Liver (tissue), 8 donors: ENCODE measurements at regions not wholly inside any gene's neighbourhood (a gene's known extent, or its start where the extent isn't known, plus 50 kb on each side); places are given as distances from the start of the nearest gene placed in this dataset.

ENCODE experiments used
- DNase-seq: peaks from one replicate; pipeline ENCODE4 v3.0.0-alpha.2; 2017; ENCODE audit warnings: low spot score
- H3K27ac ChIP-seq, 2 donors: one replicate each; pipeline ENCODE4 v1.7.0; 2013; ENCODE audit warnings: inconsistent platforms in 2 of 2, low read length in 2 of 2, control low read depth in 1 of 2, low read depth in 1 of 2, mild to moderate bottlenecking in 1 of 2
- H3K27me3 ChIP-seq, 4 donors: one replicate each; pipeline versions ENCODE4 v1.6.1 to v1.7.0; 2013; ENCODE audit warnings: low read length in 3 of 4, inconsistent platforms in 1 of 4, mild to moderate bottlenecking in 1 of 4, moderate library complexity in 1 of 4; ENCODE audit not compliant: control insufficient read depth in 4 of 4, insufficient read depth in 4 of 4
- H3K36me3 ChIP-seq, 4 donors: one replicate each; pipeline versions ENCODE4 v1.6.1 to v1.7.0; 2013; ENCODE audit warnings: low read length in 3 of 4, mild to moderate bottlenecking in 3 of 4, low read depth in 1 of 4, moderate library complexity in 1 of 4; ENCODE audit not compliant: control insufficient read depth in 4 of 4, insufficient read depth in 3 of 4
- H3K4me1 ChIP-seq, 4 donors: one replicate each; pipeline versions ENCODE4 v1.6.1 to v1.7.0; 2013; ENCODE audit warnings: low read length in 3 of 4, mild to moderate bottlenecking in 3 of 4, moderate library complexity in 1 of 4; ENCODE audit not compliant: control insufficient read depth in 4 of 4, insufficient read depth in 4 of 4
- H3K4me3 ChIP-seq, 3 donors: one replicate each; pipeline versions ENCODE4 v1.6.1 to v1.7.0; 2013; ENCODE audit warnings: low read length in 3 of 3, control low read depth in 1 of 3, low read depth in 1 of 3, mild to moderate bottlenecking in 1 of 3
- H3K9ac ChIP-seq, 2 donors: one replicate each; pipeline ENCODE4 v1.7.0; 2013; ENCODE audit warnings: low read length in 2 of 2, mild to moderate bottlenecking in 2 of 2, moderate library complexity in 2 of 2, control low read depth in 1 of 2, low read depth in 1 of 2
- H3K9me3 ChIP-seq, 4 donors: one replicate each; pipeline versions ENCODE4 v1.6.1 to v1.7.0; 2013; ENCODE audit warnings: low read length in 3 of 4; ENCODE audit not compliant: control insufficient read depth in 4 of 4
- EGR1 ChIP-seq, 2 donors: IDR thresholded peaks; 2 replicates each; pipeline ENCODE4 v1.6.1; 2016 to 2018; ENCODE audit warnings: antibody characterized with exemption in 2 of 2, low read depth in 2 of 2
- FOXA1 ChIP-seq: IDR thresholded peaks from 2 replicates; pipeline ENCODE4 v1.6.1; 2016; ENCODE audit warnings: antibody characterized with exemption
- FOXA2 ChIP-seq: IDR thresholded peaks from 2 replicates; pipeline ENCODE4 v1.6.1; 2016; ENCODE audit warnings: antibody characterized with exemption
- GABPA ChIP-seq, 2 donors: IDR thresholded peaks in 1 of 2; conservative IDR thresholded peaks in 1 of 2; 2 replicates each; pipeline ENCODE4 v1.6.1; 2016; ENCODE audit warnings: antibody characterized with exemption in 2 of 2, mild to moderate bottlenecking in 1 of 2, moderate library complexity in 1 of 2
- HNF4G ChIP-seq: IDR thresholded peaks from 2 replicates; pipeline ENCODE4 v1.6.1; 2016; ENCODE audit warnings: antibody characterized with exemption
- JUND ChIP-seq, 2 donors: IDR thresholded peaks; 2 replicates each; pipeline ENCODE4 v1.6.1; 2016; ENCODE audit warnings: antibody characterized with exemption in 2 of 2
- MAX ChIP-seq: IDR thresholded peaks from 2 replicates; pipeline ENCODE4 v1.6.1; 2016; ENCODE audit warnings: antibody characterized with exemption
- REST ChIP-seq: IDR thresholded peaks from 2 replicates; pipeline ENCODE4 v1.6.1; 2016; ENCODE audit warnings: antibody characterized with exemption, mild to moderate bottlenecking
- RXRA ChIP-seq, 2 donors: IDR thresholded peaks; 2 replicates each; pipeline ENCODE4 v1.6.1; 2017 to 2018; ENCODE audit warnings: antibody characterized with exemption in 2 of 2, mild to moderate bottlenecking in 1 of 2
- ZBTB33 ChIP-seq: IDR thresholded peaks from 2 replicates; pipeline ENCODE4 v1.6.1; 2016; ENCODE audit warnings: antibody characterized with exemption
- WGBS: extraction: QIAGEN DNeasy Blood & Tissue Kit; methylation state at CpG from one replicate; pipeline ENCODE4 v1.1.7; 2013; 5-methylcytosine and 5-hydroxymethylcytosine counted together
- TF ChIP-seq, protein P1 (sequence below): IDR thresholded peaks from 2 replicates; pipeline ENCODE4 v1.6.1; 2016; ENCODE audit warnings: antibody characterized with exemption
- TF ChIP-seq, protein P2 (sequence below): fragments of 150-350 bp; IDR thresholded peaks from 2 replicates; pipeline ENCODE4 v1.5.1; 2017; ENCODE audit warnings: improper control_type of control experiment, low read depth, low read length; ENCODE audit not compliant: missing input control
- donor health status: healthy.
- donor health status: healthy.
- donor health status: healthy.
- donor health status: healthy.
- donor health status: healthy.

- Histone ChIP-seq H3K36me3 (no peaks in the 10 kb centered on the region), H3K4me3 (no peak overlapping the region), H3K9ac (no peak overlapping the region), H3K4me1 (no peaks in the 10 kb centered on the region), H3K27me3 (no peaks in the 10 kb centered on the region), H3K27ac (no peak overlapping the region), H3K9me3 (no peaks in the 10 kb centered on the region)
- DNase-seq, result no peak
- 96% methylated on average over 6 of the region's 6 CpGs for WGBS
- TF ChIP-seq ZBTB33 (no peak), EGR1 (IDR thresholded peaks at IDR 0.05; ENCODE audit: low read depth in 2 of 2) (no peak), RXRA (IDR thresholded peaks at IDR 0.05) (no peak), FOXA1 (no peak)
- TF ChIP-seq, protein P1, sequence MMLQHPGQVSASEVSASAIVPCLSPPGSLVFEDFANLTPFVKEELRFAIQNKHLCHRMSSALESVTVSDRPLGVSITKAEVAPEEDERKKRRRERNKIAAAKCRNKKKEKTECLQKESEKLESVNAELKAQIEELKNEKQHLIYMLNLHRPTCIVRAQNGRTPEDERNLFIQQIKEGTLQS, result no peak
Observed at GRCh38 chr6:3593161-3593560, 136.3 kb upstream of the SLC22A23 start.

- no peaks in the 10 kb centered on the region for H3K36me3 ChIP-seq
- H3K9ac ChIP-seq, result no peak overlapping the region
- peaks cover 0 to 4% (median 1%) of the 10 kb centered on the region in 4 donors for H3K9me3 ChIP-seq
- no peak for TF ChIP-seq REST
- TF ChIP-seq, protein P2, sequence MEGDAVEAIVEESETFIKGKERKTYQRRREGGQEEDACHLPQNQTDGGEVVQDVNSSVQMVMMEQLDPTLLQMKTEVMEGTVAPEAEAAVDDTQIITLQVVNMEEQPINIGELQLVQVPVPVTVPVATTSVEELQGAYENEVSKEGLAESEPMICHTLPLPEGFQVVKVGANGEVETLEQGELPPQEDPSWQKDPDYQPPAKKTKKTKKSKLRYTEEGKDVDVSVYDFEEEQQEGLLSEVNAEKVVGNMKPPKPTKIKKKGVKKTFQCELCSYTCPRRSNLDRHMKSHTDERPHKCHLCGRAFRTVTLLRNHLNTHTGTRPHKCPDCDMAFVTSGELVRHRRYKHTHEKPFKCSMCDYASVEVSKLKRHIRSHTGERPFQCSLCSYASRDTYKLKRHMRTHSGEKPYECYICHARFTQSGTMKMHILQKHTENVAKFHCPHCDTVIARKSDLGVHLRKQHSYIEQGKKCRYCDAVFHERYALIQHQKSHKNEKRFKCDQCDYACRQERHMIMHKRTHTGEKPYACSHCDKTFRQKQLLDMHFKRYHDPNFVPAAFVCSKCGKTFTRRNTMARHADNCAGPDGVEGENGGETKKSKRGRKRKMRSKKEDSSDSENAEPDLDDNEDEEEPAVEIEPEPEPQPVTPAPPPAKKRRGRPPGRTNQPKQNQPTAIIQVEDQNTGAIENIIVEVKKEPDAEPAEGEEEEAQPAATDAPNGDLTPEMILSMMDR, result no peak
- no peak for TF ChIP-seq HNF4G
- no peak for TF ChIP-seq FOXA2
- TF ChIP-seq GABPA (IDR thresholded peaks at IDR 0.05 in 1 of 2, conservative IDR thresholded peaks at IDR 0.05 in 1 of 2), result no peak
- TF ChIP-seq MAX, result no peak
- TF ChIP-seq, protein P1, result no peak
- TF ChIP-seq JUND (IDR thresholded peaks at IDR 0.05), result no peak
- H3K27ac ChIP-seq, result no peak overlapping the region
- DNase-seq, result no peak
- 81% methylated on average over 7 of the region's 7 CpGs for WGBS
- H3K27me3 ChIP-seq, result no peaks in the 10 kb centered on the region
- H3K4me3 ChIP-seq, result no peak overlapping the region
- H3K4me1 ChIP-seq, result no peaks in the 10 kb centered on the region
Observed at GRCh38 chr6:3592371-3592941, 135.6 kb upstream of the SLC22A23 start.
